HG03280 (cell line): ENCODE measurements at regions not wholly inside any gene's neighbourhood (a gene's known extent, or its start where the extent isn't known, plus 50 kb on each side); places are given as distances from the start of the nearest gene placed in this dataset.

ENCODE experiments used
- ATAC-seq: cut with Tn5 transposase; IDR thresholded peaks from one replicate; pipeline ENCODE4 v1.9.1; 2021; ENCODE audit warnings: mild to moderate bottlenecking, moderate library complexity; ENCODE audit not compliant: unreplicated experiment

DNA sequence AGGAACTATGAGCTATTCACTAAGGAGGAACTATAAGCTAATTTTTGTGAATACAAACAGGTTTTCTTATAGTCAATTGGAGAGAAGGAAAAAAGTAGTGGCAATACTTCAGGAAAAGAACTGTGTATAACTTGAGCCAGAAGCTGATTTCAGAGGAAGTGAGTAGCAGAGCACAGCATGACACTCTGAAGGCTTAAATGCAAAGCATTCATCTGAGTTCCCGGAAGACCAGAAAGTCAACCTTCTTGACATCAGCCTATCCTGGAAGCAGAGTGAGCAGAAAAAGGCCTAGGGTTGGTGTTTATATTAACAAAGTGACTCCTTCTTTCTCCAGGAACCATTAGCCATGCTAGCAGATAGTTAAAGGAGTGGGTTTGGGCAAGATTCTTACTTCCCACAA is 545.2 kb downstream of the MRPL39 start:
- no peak for ATAC-seq

DNA sequence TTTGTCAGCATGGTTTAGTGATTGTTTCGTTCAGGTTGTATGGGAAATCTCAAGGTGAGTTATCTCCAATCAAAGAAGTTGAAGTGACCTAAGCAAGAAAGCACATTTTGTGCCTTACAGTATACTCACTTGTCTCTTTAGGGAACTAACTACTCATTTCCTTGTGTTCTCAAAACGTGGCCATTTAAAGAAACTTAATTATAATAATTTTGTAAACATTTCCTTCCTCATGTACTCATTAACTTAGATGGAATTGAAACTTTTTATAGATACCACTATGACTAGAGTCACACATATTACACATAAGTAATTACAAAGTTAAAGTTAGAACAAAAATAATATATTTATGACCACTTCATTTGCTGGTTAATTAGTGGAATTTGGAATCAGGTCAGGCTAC is 552.6 kb downstream of the MRPL39 start:
- no peak for ATAC-seq

DNA sequence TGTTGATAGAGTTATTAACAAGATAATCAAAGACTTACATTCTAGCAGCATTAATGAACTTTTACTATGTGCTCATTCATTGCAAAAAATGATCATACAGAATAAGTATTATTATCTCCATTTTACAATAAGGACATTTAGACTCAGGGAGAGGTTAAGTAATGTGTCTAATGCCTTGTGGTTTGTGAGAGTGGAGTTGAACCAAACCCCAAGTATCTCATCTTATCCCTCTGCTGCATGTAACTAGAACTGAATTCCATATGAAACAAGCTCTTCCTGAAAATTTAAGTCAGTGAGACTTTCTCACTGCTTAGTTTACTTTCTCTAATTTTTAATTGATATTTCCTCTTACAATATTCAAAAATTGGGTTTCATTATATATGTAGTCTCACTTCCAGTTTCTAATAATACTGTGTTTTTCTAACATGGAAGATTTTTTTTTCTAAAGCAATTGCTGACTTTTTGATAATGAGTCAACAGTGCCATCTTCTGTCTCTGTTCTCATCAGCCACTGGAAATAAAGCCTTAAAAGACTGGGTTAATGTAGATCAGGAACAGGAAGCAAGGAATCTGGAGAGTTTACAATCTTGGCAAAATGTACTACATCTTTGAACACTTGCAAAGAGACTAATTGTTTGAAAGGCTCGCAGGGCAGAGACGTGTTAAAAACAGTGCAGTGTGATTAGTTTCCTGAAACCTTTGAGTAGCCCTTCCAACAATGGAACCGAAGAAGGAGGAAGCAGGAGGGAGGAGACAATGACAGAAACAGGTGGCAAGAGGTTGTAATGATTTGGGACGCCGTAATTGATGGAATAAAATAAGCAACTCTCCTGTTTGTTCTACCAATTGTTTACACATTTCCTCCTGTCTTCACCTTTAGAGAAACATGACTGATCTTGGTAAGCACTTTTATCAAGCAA is 567.6 kb downstream of the MRPL39 start:
- ATAC-seq: peak; percentile 73

DNA sequence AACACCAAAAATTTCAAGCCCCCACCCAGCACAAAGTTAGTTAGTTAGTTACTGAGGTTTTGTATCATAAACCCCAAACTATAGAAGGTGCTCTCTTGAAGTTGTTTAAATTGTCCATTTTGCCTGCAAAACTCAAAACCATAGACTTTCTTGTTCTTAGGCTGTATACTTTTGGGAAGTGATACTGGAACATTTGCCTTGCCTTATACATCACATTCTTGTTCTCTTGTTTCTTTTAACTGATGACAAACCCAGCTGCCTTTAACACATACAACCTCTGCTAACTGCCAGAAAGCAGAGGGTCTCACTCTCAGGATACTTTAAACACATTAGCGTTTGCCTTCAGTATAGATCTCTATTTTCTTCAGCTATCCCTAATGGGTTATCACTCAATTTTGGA is 570.5 kb downstream of the MRPL39 start:
- no peak for ATAC-seq

DNA sequence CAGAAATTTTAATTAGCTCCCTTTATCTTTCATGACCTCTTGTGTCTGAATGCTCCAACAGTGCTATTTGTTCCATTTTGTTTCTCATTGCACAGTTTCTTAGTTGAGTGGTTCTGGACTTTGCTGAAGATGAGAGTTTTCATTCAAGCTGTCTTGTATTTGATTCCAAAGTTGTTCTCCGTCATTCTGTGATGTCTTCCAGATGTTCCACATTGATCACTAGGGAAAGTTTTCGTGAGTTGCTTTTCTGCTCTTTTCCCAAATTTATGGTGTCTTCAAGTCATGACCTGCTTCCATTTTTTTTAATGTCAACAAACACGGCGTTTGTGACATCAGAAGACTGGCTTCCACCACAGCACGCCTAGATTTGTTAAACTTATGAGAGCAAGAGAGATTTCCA is 575.5 kb downstream of the MRPL39 start:
- ATAC-seq: no peak

GRCh38 chr21:25029580-25029979 is 577.7 kb downstream of the MRPL39 start:
- no peak for ATAC-seq

- no peak for ATAC-seq
These were observed 581.7 kb downstream of the MRPL39 start for GRCh38 chr21:25025596-25025995.

DNA sequence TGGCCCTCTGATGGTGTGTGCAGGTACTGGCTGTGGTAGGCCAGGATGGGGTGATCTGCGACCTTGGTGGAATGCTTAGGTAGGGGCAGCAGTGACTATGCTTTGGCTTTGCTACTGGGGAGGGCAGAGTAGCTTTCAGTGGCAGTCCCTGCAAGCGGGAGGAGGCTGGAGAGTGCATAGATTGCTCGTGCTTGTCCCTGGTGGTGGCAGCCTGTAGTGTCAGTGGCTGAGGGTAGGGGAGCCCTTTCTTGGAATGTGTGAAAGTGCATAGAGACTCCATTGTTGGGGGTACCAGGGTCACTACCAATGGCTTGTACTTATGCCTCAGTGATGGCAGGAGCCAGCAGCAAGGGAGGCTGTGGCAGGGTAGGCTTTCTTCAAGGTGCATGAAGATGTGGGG is 582.6 kb downstream of the MRPL39 start:
- no peak for ATAC-seq

- ATAC-seq: no peak
These were observed 601.9 kb downstream of the MRPL39 start for GRCh38 chr21:25005388-25005787.

- no peak for ATAC-seq
These were observed 604.6 kb downstream of the MRPL39 start for GRCh38 chr21:25002676-25003075.

GRCh38 chr21:24995216-24995615 is 612.1 kb downstream of the MRPL39 start:
- ATAC-seq: no peak

DNA sequence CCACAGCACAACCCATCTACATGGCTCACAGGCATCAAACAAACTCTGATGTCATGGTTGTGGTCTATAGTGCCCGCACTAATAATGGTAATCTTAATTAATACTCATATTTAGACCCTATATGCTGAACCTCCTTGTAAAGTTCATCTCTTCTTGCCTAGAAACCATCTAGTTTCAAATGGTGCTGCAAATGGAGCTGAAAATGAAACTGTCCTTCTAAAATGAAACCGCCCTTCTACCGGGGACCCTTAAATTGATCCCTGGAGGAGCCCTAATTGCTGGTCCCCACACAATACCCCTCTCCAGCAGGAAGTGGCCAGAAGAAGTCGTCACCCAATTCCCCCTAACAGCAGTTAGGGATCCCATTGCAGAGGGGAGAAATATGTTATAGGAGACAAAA is 612.6 kb downstream of the MRPL39 start:
- no peak for ATAC-seq

GRCh38 chr21:24989516-24989915 is 617.8 kb downstream of the MRPL39 start:
- ATAC-seq: no peak

- no peak for ATAC-seq
These were observed 618.3 kb downstream of the MRPL39 start for GRCh38 chr21:24988941-24989340.

GRCh38 chr21:24976238-24976637 is 631.0 kb downstream of the MRPL39 start:
- ATAC-seq: no peak

- ATAC-seq: no peak
These were observed 638.2 kb downstream of the MRPL39 start for GRCh38 chr21:24969068-24969467.

DNA sequence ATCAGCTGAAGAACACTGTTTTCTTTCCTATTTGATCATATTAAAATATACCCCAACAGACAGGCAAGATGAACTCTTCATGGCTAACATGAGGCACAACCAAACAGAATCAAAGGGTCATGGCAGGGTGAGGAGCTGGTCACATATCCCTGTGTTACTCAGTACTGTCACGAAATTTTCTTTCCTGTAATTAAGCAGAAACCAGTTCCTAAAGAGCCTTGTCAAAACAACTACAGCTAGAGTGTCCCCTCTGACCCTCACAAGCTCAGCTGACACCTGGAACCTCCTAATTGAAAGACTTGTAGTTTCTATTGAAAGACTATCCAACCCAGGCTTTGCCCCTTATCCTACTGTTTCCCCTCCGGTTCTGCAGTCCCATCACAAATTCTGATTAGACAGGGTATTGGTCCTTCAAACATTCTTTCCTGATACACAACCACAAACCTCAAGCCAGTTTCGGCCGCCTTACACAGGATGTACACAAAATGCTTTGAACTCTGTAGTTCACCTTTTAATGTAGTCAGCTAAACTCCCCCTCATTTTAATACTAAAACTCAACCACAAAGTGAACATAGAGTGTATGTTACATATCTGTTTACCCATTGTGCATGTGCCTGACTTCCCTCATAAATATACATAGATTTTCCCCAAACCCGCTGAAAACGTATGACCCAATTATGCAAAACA is 651.9 kb downstream of the MRPL39 start:
- ATAC-seq: peak; percentile 86

DNA sequence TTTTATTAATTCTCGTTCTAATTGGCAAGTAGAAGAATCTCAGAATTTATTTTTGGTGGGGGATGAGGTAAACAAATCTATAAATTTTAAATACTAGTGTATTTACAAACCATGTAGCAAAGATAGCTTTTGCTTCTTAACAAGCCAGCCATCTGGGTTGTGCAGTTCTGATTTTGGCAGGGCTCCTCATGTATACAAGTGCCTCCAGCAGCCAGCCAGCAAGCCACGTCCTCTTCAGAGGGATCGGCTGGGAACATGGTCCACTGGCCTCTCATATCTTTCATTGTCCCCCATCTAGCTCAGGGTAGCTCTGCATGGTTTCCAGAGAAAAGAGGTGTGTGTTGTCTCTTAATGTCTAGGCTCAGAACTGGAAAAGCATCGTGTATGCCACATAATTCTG is 659.1 kb downstream of the MRPL39 start:
- ATAC-seq: no peak

GRCh38 chr21:24945910-24946309 is 661.4 kb downstream of the MRPL39 start:
- no peak for ATAC-seq

DNA sequence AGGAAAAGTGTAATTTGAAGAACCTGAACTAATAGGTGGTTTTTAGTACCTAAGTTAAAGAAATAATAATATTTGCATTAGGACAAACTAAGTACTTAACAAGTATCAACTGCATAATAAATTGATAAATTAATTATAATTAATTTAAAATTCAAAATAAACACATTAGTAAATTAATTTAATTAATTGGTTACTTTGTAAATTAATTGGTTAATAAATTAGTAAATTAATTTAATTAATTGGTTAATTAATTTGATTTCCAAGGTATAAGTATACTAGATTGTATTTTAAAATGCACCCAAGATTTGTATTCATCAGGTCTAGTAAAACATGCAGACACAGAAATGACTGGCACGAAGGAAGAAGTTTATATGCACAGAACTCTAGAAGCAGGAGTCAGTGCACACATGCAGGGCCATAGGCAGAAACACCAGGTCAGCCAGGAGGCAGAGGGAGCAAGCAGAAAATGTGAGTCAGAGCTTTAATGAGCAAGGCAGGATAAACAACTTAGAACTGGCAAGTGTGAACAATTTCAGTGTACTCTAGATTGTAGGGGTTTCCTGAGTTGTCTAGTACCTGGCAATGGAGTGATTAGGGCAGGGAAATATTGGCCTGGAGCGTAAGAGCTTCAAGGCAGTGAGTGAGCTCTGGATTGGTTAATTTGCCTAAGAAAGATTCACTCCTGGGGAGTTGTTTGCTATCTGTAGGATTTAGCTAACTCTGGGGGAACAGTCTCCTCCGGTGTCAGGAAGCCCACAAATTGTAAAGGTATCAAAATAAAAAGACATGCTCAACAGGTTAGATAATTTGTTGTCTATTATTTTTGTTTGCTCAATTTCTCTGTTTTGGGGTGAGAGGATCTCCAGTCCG is 665.7 kb downstream of the MRPL39 start:
- no peak for ATAC-seq

GRCh38 chr21:24939291-24939690 is 668.0 kb downstream of the MRPL39 start:
- ATAC-seq: no peak
